ENCODE measurements at regions not wholly inside any gene's neighbourhood (a gene's known extent, or its start where the extent isn't known, plus 50 kb on each side); places are given as distances from the start of the nearest gene placed in this dataset.
"Not testable (repeated sequence)": the region's sequence is repeated elsewhere in the genome, so short reads cannot be mapped to it uniquely, and the experiment has no call there.

- DNase-seq (ENCODE audit: low read depth in 4 of 4, low spot score in 2 of 4) = no peak
Measured at GRCh38 chr21:23876925-23877558, 1730.2 kb downstream of the MRPL39 start.

GRCh38 chr21:23874271-23874670 is 1733.0 kb downstream of the MRPL39 start:
- no peak for DNase-seq (ENCODE audit: low read depth in 4 of 4, low spot score in 2 of 4)

- DNase-seq (ENCODE audit: low read depth in 4 of 4, low spot score in 2 of 4) = no peak
Measured at GRCh38 chr21:23861911-23862504, 1745.3 kb downstream of the MRPL39 start.

DNA sequence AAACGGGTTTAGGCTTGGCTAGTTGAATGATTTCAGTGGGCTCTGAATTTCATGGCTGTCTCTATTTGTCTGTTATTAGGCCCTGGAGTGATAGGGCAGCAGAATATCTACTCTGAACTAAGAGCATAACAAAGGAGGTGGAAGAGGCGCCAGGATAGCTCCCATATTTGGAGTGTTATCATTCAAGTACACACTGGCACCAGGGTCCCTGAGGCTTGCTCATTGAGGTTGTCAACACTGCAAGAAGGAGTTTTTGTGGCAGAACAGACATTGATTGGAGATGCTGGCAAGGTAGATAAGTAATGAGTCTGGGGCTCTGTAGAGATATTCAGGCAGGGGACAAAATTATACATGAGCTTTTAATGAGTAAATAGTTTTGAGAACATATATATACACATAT is 1748.4 kb downstream of the MRPL39 start:
- DNase-seq (ENCODE audit: low read depth in 4 of 4, low spot score in 2 of 4) = no peak

GRCh38 chr21:23853796-23854379 is 1753.4 kb downstream of the MRPL39 start:
- peak in 2 of 4 donors; percentile 2 to 9 for DNase-seq (ENCODE audit: low read depth in 4 of 4, low spot score in 2 of 4)

DNA sequence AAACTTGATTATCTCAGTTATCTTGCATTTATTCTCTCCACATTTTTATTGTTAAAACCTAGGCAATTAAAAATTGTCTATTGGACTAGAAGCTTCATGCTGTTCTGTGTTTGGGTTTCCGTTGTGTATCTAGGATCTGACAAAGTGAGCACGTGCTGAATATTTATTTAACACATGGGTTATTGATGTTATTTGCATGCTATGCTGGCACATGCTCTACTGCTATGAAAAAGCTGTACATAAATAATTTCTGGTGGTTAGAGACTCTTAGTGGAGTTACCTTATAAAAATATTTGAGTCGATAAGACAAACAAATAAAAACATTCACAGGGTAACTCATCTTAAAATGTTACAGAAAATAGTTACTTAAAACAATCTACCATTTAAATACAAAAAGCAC is 1769.7 kb downstream of the MRPL39 start:
- DNase-seq (ENCODE audit: low read depth in 4 of 4, low spot score in 2 of 4) = no peak

DNA sequence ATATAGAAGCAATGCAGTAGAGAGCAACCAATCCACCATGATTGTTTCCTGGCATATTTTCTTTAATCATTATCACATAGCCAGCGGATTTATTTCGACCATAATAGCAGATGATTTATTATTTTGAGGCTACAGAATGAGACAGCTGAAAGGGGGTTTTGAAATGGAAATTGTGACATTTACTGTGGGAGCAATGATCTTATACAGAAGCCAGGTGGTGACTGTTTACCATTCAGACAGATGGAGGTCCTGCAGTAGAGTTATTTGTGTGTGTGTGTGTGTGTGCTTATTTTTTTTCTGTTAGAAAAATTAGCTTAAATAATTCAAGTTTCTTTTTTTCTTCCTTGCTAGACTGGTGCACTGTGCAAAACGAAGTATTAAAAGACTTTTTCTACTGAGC is 1784.5 kb downstream of the MRPL39 start:
- DNase-seq (ENCODE audit: low read depth in 4 of 4, low spot score in 2 of 4) = no peak

DNA sequence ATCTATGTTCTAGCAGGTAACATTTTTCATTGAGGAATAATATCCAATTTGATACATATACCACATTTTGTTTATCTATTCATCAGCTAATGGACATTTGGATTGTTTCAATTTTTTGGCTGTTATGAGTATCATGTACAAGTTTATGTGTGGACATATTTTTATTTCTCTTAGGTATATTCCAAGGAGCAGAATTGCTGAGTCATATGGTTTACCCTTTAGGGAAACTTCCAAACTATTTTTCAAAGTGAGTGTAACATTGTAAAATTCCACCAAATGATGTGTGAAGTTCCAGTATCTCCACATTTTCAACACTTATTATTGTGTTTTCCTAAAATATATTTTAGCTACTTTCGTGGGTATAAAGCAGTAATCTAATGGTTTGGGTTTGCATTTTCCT is 1789.9 kb downstream of the MRPL39 start:
- DNase-seq (ENCODE audit: low read depth in 4 of 4, low spot score in 2 of 4) = no peak

GRCh38 chr21:23812485-23812884 is 1794.8 kb downstream of the MRPL39 start:
- DNase-seq (ENCODE audit: low read depth in 4 of 4, low spot score in 2 of 4) = no peak

GRCh38 chr21:23811805-23812204 is 1795.5 kb downstream of the MRPL39 start:
- DNase-seq (ENCODE audit: low read depth in 4 of 4, low spot score in 2 of 4) = no peak

- no peak for DNase-seq (ENCODE audit: low read depth in 4 of 4, low spot score in 2 of 4)
Measured at GRCh38 chr21:23809573-23809972, 1797.7 kb downstream of the MRPL39 start.

GRCh38 chr21:23806966-23807548 is 1800.2 kb downstream of the MRPL39 start:
- not testable (repeated sequence) for DNase-seq (ENCODE audit: low read depth in 4 of 4, low spot score in 2 of 4)

- DNase-seq (ENCODE audit: low read depth in 4 of 4, low spot score in 2 of 4) = no peak
Measured at GRCh38 chr21:23804866-23805265, 1802.4 kb downstream of the MRPL39 start.

DNA sequence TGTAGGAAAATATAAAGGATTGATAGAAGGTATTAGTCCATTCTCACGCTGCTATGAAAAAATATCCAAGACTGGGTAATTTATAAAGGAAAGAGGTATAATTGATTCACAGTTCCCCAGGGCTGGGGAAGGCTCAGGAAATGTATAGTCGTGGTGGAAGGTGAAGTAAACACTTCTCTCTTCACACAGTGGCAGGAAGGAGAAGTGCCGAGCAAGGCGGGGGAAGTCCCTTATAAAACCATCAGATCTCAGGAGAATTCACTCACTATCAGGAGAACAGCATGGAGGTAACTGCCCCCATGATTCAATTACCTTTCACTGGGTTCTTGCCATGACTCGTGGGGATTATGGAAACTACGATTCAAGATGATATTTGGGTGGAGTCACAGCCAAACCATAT is 1806.0 kb downstream of the MRPL39 start:
- no peak for DNase-seq (ENCODE audit: low read depth in 4 of 4, low spot score in 2 of 4)

DNA sequence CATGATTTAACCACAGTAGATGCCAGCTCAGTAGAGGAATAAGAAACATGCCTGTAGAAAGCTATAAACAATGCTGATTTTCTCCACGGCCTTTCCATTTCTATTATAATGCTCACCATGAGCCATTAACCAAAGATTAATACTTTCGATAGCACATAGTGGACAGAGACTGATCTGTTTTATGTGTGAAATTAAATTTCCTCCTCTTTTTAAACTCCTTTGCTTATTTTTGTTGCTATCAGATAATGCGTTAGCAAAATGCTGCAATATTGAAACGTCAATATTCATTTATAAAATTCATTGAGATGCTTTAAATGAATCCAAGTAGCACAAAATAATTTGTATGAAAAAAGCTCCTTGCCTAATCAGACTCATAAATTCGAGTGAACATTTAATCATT is 1807.9 kb downstream of the MRPL39 start:
- DNase-seq (ENCODE audit: low read depth in 4 of 4, low spot score in 2 of 4) = no peak

DNA sequence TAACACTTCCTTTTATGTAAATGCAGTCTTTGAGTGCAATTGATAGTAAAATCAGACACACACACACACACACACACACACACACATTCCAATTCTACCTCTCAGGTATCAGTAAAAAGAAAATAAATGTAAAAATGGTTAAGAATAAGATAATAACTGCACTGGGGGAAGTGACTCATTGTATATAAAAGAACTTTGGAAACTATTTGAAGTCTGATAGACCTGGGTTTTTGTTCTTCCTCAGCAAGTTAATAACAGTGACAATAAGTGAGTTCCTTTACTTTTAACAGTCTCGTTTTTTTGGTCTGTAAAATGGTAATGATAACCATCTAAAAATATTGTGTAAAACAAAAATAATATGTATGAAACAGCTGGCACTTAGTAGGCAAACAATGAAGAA is 1815.0 kb downstream of the MRPL39 start:
- no peak for DNase-seq (ENCODE audit: low read depth in 4 of 4, low spot score in 2 of 4)

GRCh38 chr21:23789864-23790263 is 1817.4 kb downstream of the MRPL39 start:
- DNase-seq (ENCODE audit: low read depth in 4 of 4, low spot score in 2 of 4) = no peak

GRCh38 chr21:23780326-23780725 is 1827.0 kb downstream of the MRPL39 start:
- DNase-seq (ENCODE audit: low read depth in 4 of 4, low spot score in 2 of 4) = no peak

DNA sequence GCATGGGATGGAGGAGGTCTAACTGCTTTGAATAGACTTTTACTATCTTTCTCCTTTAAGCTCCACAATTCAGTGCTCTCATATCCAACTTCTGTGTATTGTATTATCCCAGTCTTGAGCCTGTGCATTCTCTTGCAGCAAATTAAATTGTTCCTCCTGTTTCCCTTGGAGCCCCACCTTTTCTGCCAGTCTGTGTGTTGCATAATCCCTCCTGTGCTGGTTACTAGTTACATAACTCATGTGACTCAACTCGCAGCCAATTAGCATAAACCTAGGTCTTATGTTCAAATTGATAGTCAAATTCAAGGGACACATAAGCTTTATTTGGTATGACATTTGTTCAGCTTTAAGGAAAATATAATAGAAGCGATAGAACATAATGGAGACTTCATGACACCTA is 1863.5 kb downstream of the MRPL39 start:
- no peak for DNase-seq (ENCODE audit: low read depth in 4 of 4, low spot score in 2 of 4)

DNA sequence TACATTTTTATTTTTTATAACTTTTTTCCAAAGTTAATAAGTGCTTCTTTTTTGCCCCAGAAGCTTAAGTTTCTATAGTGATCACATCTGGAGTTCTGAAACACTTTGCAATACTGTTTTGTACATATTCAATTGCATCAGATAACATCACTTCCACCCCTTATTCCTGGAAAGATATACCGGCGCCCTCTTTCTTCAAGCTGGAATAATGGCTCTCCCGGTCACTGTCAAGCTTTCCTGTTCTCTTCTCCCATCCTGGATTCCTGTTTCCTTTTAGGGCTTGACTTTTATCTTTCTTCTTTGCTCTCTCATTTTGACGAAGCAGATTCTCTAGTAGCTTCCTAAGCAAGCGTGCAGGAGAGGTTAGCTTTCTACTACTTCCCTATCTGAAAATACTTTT is 1866.8 kb downstream of the MRPL39 start:
- DNase-seq (ENCODE audit: low read depth in 4 of 4, low spot score in 2 of 4) = no peak

DNA sequence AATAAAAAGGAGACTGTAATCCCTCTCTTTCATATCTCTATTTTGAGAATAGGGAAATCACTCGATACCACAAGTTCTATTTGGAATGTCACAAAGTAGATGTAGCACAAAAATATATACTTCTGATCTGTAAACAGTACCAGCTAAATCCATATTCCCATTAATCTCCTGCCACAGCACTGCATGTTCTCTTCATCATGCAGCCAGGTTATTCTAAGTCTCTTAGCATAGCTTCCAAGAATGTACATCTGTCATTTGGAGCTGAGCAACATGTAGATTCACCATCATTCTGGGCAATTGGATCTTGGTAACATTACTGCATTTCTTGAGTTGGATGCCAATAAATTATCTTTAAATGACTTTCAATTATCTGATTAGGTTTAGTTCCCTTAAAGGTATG is 1874.5 kb downstream of the MRPL39 start:
- DNase-seq (ENCODE audit: low read depth in 4 of 4, low spot score in 2 of 4) = no peak

- DNase-seq (ENCODE audit: low read depth in 4 of 4, low spot score in 2 of 4) = no peak
Measured at GRCh38 chr21:23729331-23729730, 1878.0 kb downstream of the MRPL39 start.
